ENCODE measurements at regions not wholly inside any gene's neighbourhood (a gene's known extent, or its start where the extent isn't known, plus 50 kb on each side); places are given as distances from the start of the nearest gene placed in this dataset.

- Histone ChIP-seq H3K36me3 (ENCODE audit: control insufficient read depth in 1 of 2, insufficient read depth in 2 of 2, low read length in 2 of 2) (no peaks in the 10 kb centered on the region), H3K4me3 (ENCODE audit: low read depth in 1 of 2, low read length in 2 of 2) (no peak overlapping the region), H3K27me3 (ENCODE audit: low read depth, low read length) (no peaks in the 10 kb centered on the region), H3K9me3 (ENCODE audit: control insufficient read depth in 1 of 2, low read length in 2 of 2) (no peaks in the 10 kb centered on the region), H3K27ac (ENCODE audit: low read length) (no peak overlapping the region), H3K4me1 (ENCODE audit: control insufficient read depth in 1 of 2, insufficient read depth in 2 of 2, low read length in 2 of 2) (no peaks in the 10 kb centered on the region)
These were observed 183.5 kb upstream of the GALNTL6 start for GRCh38 chr4:171629737-171630136.

- Histone ChIP-seq H3K4me3 (ENCODE audit: low read depth in 1 of 2, low read length in 2 of 2) (no peak overlapping the region), H3K9me3 (ENCODE audit: control insufficient read depth in 1 of 2, low read length in 2 of 2) (no peaks in the 10 kb centered on the region), H3K4me1 (ENCODE audit: control insufficient read depth in 1 of 2, insufficient read depth in 2 of 2, low read length in 2 of 2) (no peaks in the 10 kb centered on the region), H3K27me3 (ENCODE audit: low read depth, low read length) (no peaks in the 10 kb centered on the region), H3K36me3 (ENCODE audit: control insufficient read depth in 1 of 2, insufficient read depth in 2 of 2, low read length in 2 of 2) (no peaks in the 10 kb centered on the region), H3K27ac (ENCODE audit: low read length) (no peak overlapping the region)
These were observed 184.0 kb upstream of the GALNTL6 start for GRCh38 chr4:171629182-171629581.

- Histone ChIP-seq H3K4me3 (ENCODE audit: low read depth in 1 of 2, low read length in 2 of 2) (no peak overlapping the region), H3K9me3 (ENCODE audit: control insufficient read depth in 1 of 2, low read length in 2 of 2) (no peaks in the 10 kb centered on the region), H3K27ac (ENCODE audit: low read length) (no peak overlapping the region), H3K36me3 (ENCODE audit: control insufficient read depth in 1 of 2, insufficient read depth in 2 of 2, low read length in 2 of 2) (no peaks in the 10 kb centered on the region), H3K4me1 (ENCODE audit: control insufficient read depth in 1 of 2, insufficient read depth in 2 of 2, low read length in 2 of 2) (no peaks in the 10 kb centered on the region), H3K27me3 (ENCODE audit: low read depth, low read length) (no peaks in the 10 kb centered on the region)
These were observed 186.7 kb upstream of the GALNTL6 start for GRCh38 chr4:171626554-171626953.

GRCh38 chr4:171622729-171623128, 190.5 kb upstream of the GALNTL6 start:
- Histone ChIP-seq H3K4me1 (ENCODE audit: control insufficient read depth in 1 of 2, insufficient read depth in 2 of 2, low read length in 2 of 2) (no peaks in the 10 kb centered on the region), H3K27ac (ENCODE audit: low read length) (no peak overlapping the region), H3K27me3 (ENCODE audit: low read depth, low read length) (no peaks in the 10 kb centered on the region), H3K36me3 (ENCODE audit: control insufficient read depth in 1 of 2, insufficient read depth in 2 of 2, low read length in 2 of 2) (no peaks in the 10 kb centered on the region), H3K4me3 (ENCODE audit: low read depth in 1 of 2, low read length in 2 of 2) (no peak overlapping the region), H3K9me3 (ENCODE audit: control insufficient read depth in 1 of 2, low read length in 2 of 2) (no peaks in the 10 kb centered on the region)

- Histone ChIP-seq H3K9me3 (ENCODE audit: control insufficient read depth in 1 of 2, low read length in 2 of 2) (no peaks in the 10 kb centered on the region), H3K36me3 (ENCODE audit: control insufficient read depth in 1 of 2, insufficient read depth in 2 of 2, low read length in 2 of 2) (no peaks in the 10 kb centered on the region), H3K27me3 (ENCODE audit: low read depth, low read length) (no peaks in the 10 kb centered on the region), H3K4me1 (ENCODE audit: control insufficient read depth in 1 of 2, insufficient read depth in 2 of 2, low read length in 2 of 2) (no peaks in the 10 kb centered on the region), H3K4me3 (ENCODE audit: low read depth in 1 of 2, low read length in 2 of 2) (no peak overlapping the region), H3K27ac (ENCODE audit: low read length) (no peak overlapping the region)
These were observed 191.6 kb upstream of the GALNTL6 start for GRCh38 chr4:171621646-171622045.

GRCh38 chr4:171612907-171613306, 200.3 kb upstream of the GALNTL6 start:
- H3K9me3 ChIP-seq (ENCODE audit: control insufficient read depth in 1 of 2, low read length in 2 of 2) = no peaks in the 10 kb centered on the region
- H3K27ac ChIP-seq (ENCODE audit: low read length) = no peak overlapping the region
- H3K4me1 ChIP-seq (ENCODE audit: control insufficient read depth in 1 of 2, insufficient read depth in 2 of 2, low read length in 2 of 2) = no peaks in the 10 kb centered on the region
- no peak overlapping the region for H3K4me3 ChIP-seq (ENCODE audit: low read depth in 1 of 2, low read length in 2 of 2)
- no peaks in the 10 kb centered on the region for H3K36me3 ChIP-seq (ENCODE audit: control insufficient read depth in 1 of 2, insufficient read depth in 2 of 2, low read length in 2 of 2)
- H3K27me3 ChIP-seq (ENCODE audit: low read depth, low read length) = no peaks in the 10 kb centered on the region

GRCh38 chr4:171602638-171603355, 210.4 kb upstream of the GALNTL6 start:
- H3K4me1 ChIP-seq (ENCODE audit: control insufficient read depth in 1 of 2, insufficient read depth in 2 of 2, low read length in 2 of 2) = no peaks in the 10 kb centered on the region
- H3K36me3 ChIP-seq (ENCODE audit: control insufficient read depth in 1 of 2, insufficient read depth in 2 of 2, low read length in 2 of 2) = no peaks in the 10 kb centered on the region
- H3K27ac ChIP-seq (ENCODE audit: low read length) = no peak overlapping the region
- no peaks in the 10 kb centered on the region for H3K27me3 ChIP-seq (ENCODE audit: low read depth, low read length)
- no peaks in the 10 kb centered on the region for H3K9me3 ChIP-seq (ENCODE audit: control insufficient read depth in 1 of 2, low read length in 2 of 2)
- no peak overlapping the region for H3K4me3 ChIP-seq (ENCODE audit: low read depth in 1 of 2, low read length in 2 of 2)

GRCh38 chr4:171601091-171601490, 212.1 kb upstream of the GALNTL6 start:
- Histone ChIP-seq H3K27me3 (ENCODE audit: low read depth, low read length) (no peaks in the 10 kb centered on the region), H3K36me3 (ENCODE audit: control insufficient read depth in 1 of 2, insufficient read depth in 2 of 2, low read length in 2 of 2) (no peaks in the 10 kb centered on the region)

GRCh38 chr4:171599628-171600027, 213.6 kb upstream of the GALNTL6 start:
- H3K36me3 ChIP-seq (ENCODE audit: control insufficient read depth in 1 of 2, insufficient read depth in 2 of 2, low read length in 2 of 2) = no peaks in the 10 kb centered on the region
- no peaks in the 10 kb centered on the region for H3K27me3 ChIP-seq (ENCODE audit: low read depth, low read length)
- no peak overlapping the region for H3K27ac ChIP-seq (ENCODE audit: low read length)
- no peak overlapping the region for H3K4me3 ChIP-seq (ENCODE audit: low read depth in 1 of 2, low read length in 2 of 2)
- H3K4me1 ChIP-seq (ENCODE audit: control insufficient read depth in 1 of 2, insufficient read depth in 2 of 2, low read length in 2 of 2) = no peaks in the 10 kb centered on the region
- H3K9me3 ChIP-seq (ENCODE audit: control insufficient read depth in 1 of 2, low read length in 2 of 2) = no peaks in the 10 kb centered on the region

More at GRCh38 chr4:171601091-171601490, 212.1 kb upstream of the GALNTL6 start:
- Histone ChIP-seq H3K9me3 (ENCODE audit: control insufficient read depth in 1 of 2, low read length in 2 of 2) (no peaks in the 10 kb centered on the region), H3K27ac (ENCODE audit: low read length) (no peak overlapping the region), H3K4me3 (ENCODE audit: low read depth in 1 of 2, low read length in 2 of 2) (no peak overlapping the region), H3K4me1 (ENCODE audit: control insufficient read depth in 1 of 2, insufficient read depth in 2 of 2, low read length in 2 of 2) (no peaks in the 10 kb centered on the region)

GRCh38 chr4:171594293-171594692, 218.9 kb upstream of the GALNTL6 start:
- H3K27ac ChIP-seq (ENCODE audit: low read length) = no peak overlapping the region
- H3K4me1 ChIP-seq (ENCODE audit: control insufficient read depth in 1 of 2, insufficient read depth in 2 of 2, low read length in 2 of 2) = no peaks in the 10 kb centered on the region
- H3K27me3 ChIP-seq (ENCODE audit: low read depth, low read length) = no peaks in the 10 kb centered on the region
- H3K9me3 ChIP-seq (ENCODE audit: control insufficient read depth in 1 of 2, low read length in 2 of 2) = no peaks in the 10 kb centered on the region
- H3K4me3 ChIP-seq (ENCODE audit: low read depth in 1 of 2, low read length in 2 of 2) = no peak overlapping the region
- no peaks in the 10 kb centered on the region for H3K36me3 ChIP-seq (ENCODE audit: control insufficient read depth in 1 of 2, insufficient read depth in 2 of 2, low read length in 2 of 2)

GRCh38 chr4:171590716-171591115, 222.5 kb upstream of the GALNTL6 start:
- Histone ChIP-seq H3K4me3 (ENCODE audit: low read depth in 1 of 2, low read length in 2 of 2) (no peak overlapping the region), H3K4me1 (ENCODE audit: control insufficient read depth in 1 of 2, insufficient read depth in 2 of 2, low read length in 2 of 2) (no peaks in the 10 kb centered on the region), H3K27ac (ENCODE audit: low read length) (no peak overlapping the region), H3K27me3 (ENCODE audit: low read depth, low read length) (no peaks in the 10 kb centered on the region), H3K36me3 (ENCODE audit: control insufficient read depth in 1 of 2, insufficient read depth in 2 of 2, low read length in 2 of 2) (no peaks in the 10 kb centered on the region), H3K9me3 (ENCODE audit: control insufficient read depth in 1 of 2, low read length in 2 of 2) (no peaks in the 10 kb centered on the region)

GRCh38 chr4:171588764-171589163, 224.4 kb upstream of the GALNTL6 start:
- H3K27me3 ChIP-seq (ENCODE audit: low read depth, low read length) = no peaks in the 10 kb centered on the region
- H3K9me3 ChIP-seq (ENCODE audit: control insufficient read depth in 1 of 2, low read length in 2 of 2) = no peaks in the 10 kb centered on the region
- no peaks in the 10 kb centered on the region for H3K36me3 ChIP-seq (ENCODE audit: control insufficient read depth in 1 of 2, insufficient read depth in 2 of 2, low read length in 2 of 2)
- no peak overlapping the region for H3K27ac ChIP-seq (ENCODE audit: low read length)
- no peak overlapping the region for H3K4me3 ChIP-seq (ENCODE audit: low read depth in 1 of 2, low read length in 2 of 2)
- no peaks in the 10 kb centered on the region for H3K4me1 ChIP-seq (ENCODE audit: control insufficient read depth in 1 of 2, insufficient read depth in 2 of 2, low read length in 2 of 2)

Data from muscle layer of duodenum (tissue), 2 donors.